ENCODE measurements at regions not wholly inside any gene's neighbourhood (a gene's known extent, or its start where the extent isn't known, plus 50 kb on each side); places are given as distances from the start of the nearest gene placed in this dataset.
A peak's percentile ranks its signal among the peaks of the same experiment; 100 is the strongest.
"Not testable (repeated sequence)": the region's sequence is repeated elsewhere in the genome, so short reads cannot be mapped to it uniquely, and the experiment has no call there.

- 100% methylated on average over 1 of the region's 8 CpGs for WGBS
These were observed 61.8 kb upstream of the METTL9 start for GRCh38 chr16:21537598-21537997.

GRCh38 chr16:21539107-21539618 is 60.2 kb upstream of the METTL9 start:
- H2AFZ ChIP-seq (ENCODE audit: low read depth, low read length); H3K9me3 ChIP-seq (ENCODE audit: control insufficient read depth, low read length); H3K4me3 ChIP-seq (ENCODE audit: insufficient read depth in 1 of 2, low read depth in 1 of 2, low read length in 2 of 2); H3K36me3 ChIP-seq (ENCODE audit: control insufficient read depth in 1 of 2, insufficient read depth in 2 of 2, low read depth in 1 of 2, low read length in 2 of 2); H2BK15ac ChIP-seq (ENCODE audit: low read depth, poor library complexity, severe bottlenecking); H2BK5ac ChIP-seq (ENCODE audit: low read depth, low read length, poor library complexity, severe bottlenecking); H4K91ac ChIP-seq (ENCODE audit: low read length); H3K14ac ChIP-seq (ENCODE audit: low read length in 2 of 2); H3K18ac ChIP-seq (ENCODE audit: low read depth in 1 of 2, low read length in 2 of 2); DNase-seq; H3K4ac ChIP-seq (ENCODE audit: low read depth in 1 of 2, low read length in 2 of 2); H2BK12ac ChIP-seq (ENCODE audit: low read length in 2 of 2); H3K79me1 ChIP-seq (replicated peaks; ENCODE audit: low read length, poor library complexity, severe bottlenecking); H3K27ac ChIP-seq (ENCODE audit: low read length, poor library complexity, severe bottlenecking); H2BK120ac ChIP-seq (ENCODE audit: low read depth, low read length); H3K27me3 ChIP-seq (ENCODE audit: control insufficient read depth in 1 of 2, insufficient read depth in 1 of 2, low read length in 2 of 2); H3K4me1 ChIP-seq (ENCODE audit: control insufficient read depth, insufficient read depth, low read depth, low read length); H3K23ac ChIP-seq (ENCODE audit: low read length in 2 of 2); H3K4me2 ChIP-seq (ENCODE audit: low read length, poor library complexity, severe bottlenecking); H3K9ac ChIP-seq (ENCODE audit: low read length); H2AK5ac ChIP-seq (ENCODE audit: low read length, severe bottlenecking): not testable (repeated sequence)
- peak overlapping the region; percentile 60 for H4K8ac ChIP-seq (ENCODE audit: low read length)
- 88% methylated on average over 9 of the region's 9 CpGs for WGBS

More at GRCh38 chr16:21537598-21537997, 61.8 kb upstream of the METTL9 start:
- not testable (repeated sequence) for H2BK120ac ChIP-seq (ENCODE audit: low read depth, low read length); H3K9ac ChIP-seq (ENCODE audit: low read length); H3K4ac ChIP-seq (ENCODE audit: low read depth in 1 of 2, low read length in 2 of 2); H4K91ac ChIP-seq (ENCODE audit: low read length); H2BK15ac ChIP-seq (ENCODE audit: low read depth, poor library complexity, severe bottlenecking); H3K4me1 ChIP-seq (ENCODE audit: control insufficient read depth, insufficient read depth, low read depth, low read length); H3K18ac ChIP-seq (ENCODE audit: low read depth in 1 of 2, low read length in 2 of 2); H3K27me3 ChIP-seq (ENCODE audit: control insufficient read depth in 1 of 2, insufficient read depth in 1 of 2, low read length in 2 of 2); H2AK5ac ChIP-seq (ENCODE audit: low read length, severe bottlenecking); H4K8ac ChIP-seq (ENCODE audit: low read length); H2AFZ ChIP-seq (ENCODE audit: low read depth, low read length); H2BK12ac ChIP-seq (ENCODE audit: low read length in 2 of 2); H3K4me2 ChIP-seq (ENCODE audit: low read length, poor library complexity, severe bottlenecking); H3K14ac ChIP-seq (ENCODE audit: low read length in 2 of 2); H3K9me3 ChIP-seq (ENCODE audit: control insufficient read depth, low read length); DNase-seq; H3K79me1 ChIP-seq (replicated peaks; ENCODE audit: low read length, poor library complexity, severe bottlenecking); H3K27ac ChIP-seq (ENCODE audit: low read length, poor library complexity, severe bottlenecking); H3K36me3 ChIP-seq (ENCODE audit: control insufficient read depth in 1 of 2, insufficient read depth in 2 of 2, low read depth in 1 of 2, low read length in 2 of 2); H3K4me3 ChIP-seq (ENCODE audit: insufficient read depth in 1 of 2, low read depth in 1 of 2, low read length in 2 of 2); H2BK5ac ChIP-seq (ENCODE audit: low read depth, low read length, poor library complexity, severe bottlenecking); H3K23ac ChIP-seq (ENCODE audit: low read length in 2 of 2)

GRCh38 chr16:21540770-21541433 is 58.5 kb upstream of the METTL9 start:
- not testable (repeated sequence) for H2BK12ac ChIP-seq (ENCODE audit: low read length in 2 of 2); H2AFZ ChIP-seq (ENCODE audit: low read depth, low read length); H2AK5ac ChIP-seq (ENCODE audit: low read length, severe bottlenecking); H3K4me2 ChIP-seq (ENCODE audit: low read length, poor library complexity, severe bottlenecking); H3K23ac ChIP-seq (ENCODE audit: low read length in 2 of 2); H3K4me3 ChIP-seq (ENCODE audit: insufficient read depth in 1 of 2, low read depth in 1 of 2, low read length in 2 of 2); H3K79me1 ChIP-seq (replicated peaks; ENCODE audit: low read length, poor library complexity, severe bottlenecking); H3K18ac ChIP-seq (ENCODE audit: low read depth in 1 of 2, low read length in 2 of 2); H2BK15ac ChIP-seq (ENCODE audit: low read depth, poor library complexity, severe bottlenecking); DNase-seq; H3K4me1 ChIP-seq (ENCODE audit: control insufficient read depth, insufficient read depth, low read depth, low read length); H3K9ac ChIP-seq (ENCODE audit: low read length); H3K27ac ChIP-seq (ENCODE audit: low read length, poor library complexity, severe bottlenecking); H2BK5ac ChIP-seq (ENCODE audit: low read depth, low read length, poor library complexity, severe bottlenecking); H4K8ac ChIP-seq (ENCODE audit: low read length); H3K36me3 ChIP-seq (ENCODE audit: control insufficient read depth in 1 of 2, insufficient read depth in 2 of 2, low read depth in 1 of 2, low read length in 2 of 2); H3K4ac ChIP-seq (ENCODE audit: low read depth in 1 of 2, low read length in 2 of 2); H3K9me3 ChIP-seq (ENCODE audit: control insufficient read depth, low read length); H3K27me3 ChIP-seq (ENCODE audit: control insufficient read depth in 1 of 2, insufficient read depth in 1 of 2, low read length in 2 of 2); H2BK120ac ChIP-seq (ENCODE audit: low read depth, low read length); H4K91ac ChIP-seq (ENCODE audit: low read length)
- H3K14ac ChIP-seq (ENCODE audit: low read length in 2 of 2) = peak overlapping the region in 1 of 2 experiments; percentile 66
- WGBS = 89% methylated on average over 14 of the region's 21 CpGs

GRCh38 chr16:21541611-21542051 is 57.7 kb upstream of the METTL9 start:
- H3K9me3 ChIP-seq (ENCODE audit: control insufficient read depth, low read length); H4K91ac ChIP-seq (ENCODE audit: low read length); H3K9ac ChIP-seq (ENCODE audit: low read length); H2AFZ ChIP-seq (ENCODE audit: low read depth, low read length); H3K36me3 ChIP-seq (ENCODE audit: control insufficient read depth in 1 of 2, insufficient read depth in 2 of 2, low read depth in 1 of 2, low read length in 2 of 2); H3K4me3 ChIP-seq (ENCODE audit: insufficient read depth in 1 of 2, low read depth in 1 of 2, low read length in 2 of 2); H3K23ac ChIP-seq (ENCODE audit: low read length in 2 of 2); H4K8ac ChIP-seq (ENCODE audit: low read length); H3K18ac ChIP-seq (ENCODE audit: low read depth in 1 of 2, low read length in 2 of 2); H3K4me1 ChIP-seq (ENCODE audit: control insufficient read depth, insufficient read depth, low read depth, low read length); H2BK5ac ChIP-seq (ENCODE audit: low read depth, low read length, poor library complexity, severe bottlenecking); H3K79me1 ChIP-seq (replicated peaks; ENCODE audit: low read length, poor library complexity, severe bottlenecking); H3K4ac ChIP-seq (ENCODE audit: low read depth in 1 of 2, low read length in 2 of 2); H3K14ac ChIP-seq (ENCODE audit: low read length in 2 of 2); H2BK12ac ChIP-seq (ENCODE audit: low read length in 2 of 2); H2AK5ac ChIP-seq (ENCODE audit: low read length, severe bottlenecking); H3K27me3 ChIP-seq (ENCODE audit: control insufficient read depth in 1 of 2, insufficient read depth in 1 of 2, low read length in 2 of 2); H3K27ac ChIP-seq (ENCODE audit: low read length, poor library complexity, severe bottlenecking); DNase-seq; H2BK15ac ChIP-seq (ENCODE audit: low read depth, poor library complexity, severe bottlenecking); H2BK120ac ChIP-seq (ENCODE audit: low read depth, low read length); H3K4me2 ChIP-seq (ENCODE audit: low read length, poor library complexity, severe bottlenecking): not testable (repeated sequence)
- WGBS = 76% methylated on average over 4 of the region's 10 CpGs
